ENCODE measurements at regions not wholly inside any gene's neighbourhood (a gene's known extent, or its start where the extent isn't known, plus 50 kb on each side); places are given as distances from the start of the nearest gene placed in this dataset.

DNA sequence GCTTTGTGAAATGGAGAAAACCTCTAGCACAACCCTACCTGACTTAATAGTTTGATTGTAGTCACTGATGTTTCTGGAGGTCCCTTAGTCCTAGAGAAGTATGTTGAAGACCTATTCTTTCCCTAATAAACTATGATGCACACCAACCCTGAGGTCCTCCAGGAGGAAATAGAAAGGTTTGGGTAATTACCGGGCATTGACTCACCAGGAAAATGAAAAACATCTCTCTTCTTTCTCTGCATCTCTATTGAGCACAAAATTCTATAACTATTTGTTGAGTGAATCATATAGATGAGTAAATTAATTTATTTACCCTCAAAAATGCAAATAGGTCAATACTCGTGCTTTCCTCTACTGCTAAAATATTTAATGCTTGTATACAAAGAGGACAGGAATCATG is 582.4 kb upstream of the FAM241A start:
- TF ChIP-seq, protein P1, sequence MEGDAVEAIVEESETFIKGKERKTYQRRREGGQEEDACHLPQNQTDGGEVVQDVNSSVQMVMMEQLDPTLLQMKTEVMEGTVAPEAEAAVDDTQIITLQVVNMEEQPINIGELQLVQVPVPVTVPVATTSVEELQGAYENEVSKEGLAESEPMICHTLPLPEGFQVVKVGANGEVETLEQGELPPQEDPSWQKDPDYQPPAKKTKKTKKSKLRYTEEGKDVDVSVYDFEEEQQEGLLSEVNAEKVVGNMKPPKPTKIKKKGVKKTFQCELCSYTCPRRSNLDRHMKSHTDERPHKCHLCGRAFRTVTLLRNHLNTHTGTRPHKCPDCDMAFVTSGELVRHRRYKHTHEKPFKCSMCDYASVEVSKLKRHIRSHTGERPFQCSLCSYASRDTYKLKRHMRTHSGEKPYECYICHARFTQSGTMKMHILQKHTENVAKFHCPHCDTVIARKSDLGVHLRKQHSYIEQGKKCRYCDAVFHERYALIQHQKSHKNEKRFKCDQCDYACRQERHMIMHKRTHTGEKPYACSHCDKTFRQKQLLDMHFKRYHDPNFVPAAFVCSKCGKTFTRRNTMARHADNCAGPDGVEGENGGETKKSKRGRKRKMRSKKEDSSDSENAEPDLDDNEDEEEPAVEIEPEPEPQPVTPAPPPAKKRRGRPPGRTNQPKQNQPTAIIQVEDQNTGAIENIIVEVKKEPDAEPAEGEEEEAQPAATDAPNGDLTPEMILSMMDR (optimal IDR thresholded peaks at IDR 0.05 in 1 of 3, IDR thresholded peaks at IDR 0.05 in 1 of 3, conservative IDR thresholded peaks at IDR 0.05 in 1 of 3; ENCODE audit: extremely low read depth in 1 of 3, insufficient read depth in 2 of 3, low read length in 3 of 3), result no peak
- no peak for TF ChIP-seq EZH2 (IDR thresholded peaks at IDR 0.05; ENCODE audit: low read length)

Measured in keratinocyte (primary cell).